HepG2 (cell line): ENCODE measurements at regions not wholly inside any gene's neighbourhood (a gene's known extent, or its start where the extent isn't known, plus 50 kb on each side); places are given as distances from the start of the nearest gene placed in this dataset.

Experiments used
- ATAC-seq: fragments of 200-7000 bp; cut with Tn5 transposase; 3 replicates; pipeline ENCODE4 v1.9.1; 2020; ENCODE audit warnings: mild to moderate bottlenecking, moderate library complexity
- BruUV-seq: library from RNA; stranded (reverse); fragments of 400-500 nt; replicated peaks from 2 replicates; lab custom pipeline; 2021; lab: Mats Ljungman, UMichigan
- CTCF ChIA-PET: fragments of 300-600 bp; formaldehyde crosslinking; extraction: SDS; loops from one replicate; lab custom pipeline; 2021; ENCODE audit warnings: low total read pairs, inconsistent platforms, low intra/inter-chr PET ratio; lab: Yijun Ruan, JAX
- POLR2A ChIA-PET: fragments of 350-600 bp; sonication (Branson Sonifier 250); formaldehyde crosslinking; loops from one replicate; lab custom pipeline; 2020; ENCODE audit warnings: antibody characterized with exemption, inconsistent platforms; lab: Yijun Ruan, JAX
- DNase-seq: peaks from one replicate; pipeline ENCODE4 v3.0.0-alpha.2; 2015; ENCODE audit warnings: low spot score
- FAIRE-seq: peaks from 3 replicates; lab custom pipeline; 2011; peaks lifted over from hg19 to GRCh38; lab: Jason Lieb, UNC
- H2AFZ ChIP-seq: one replicate; pipeline ENCODE4 v1.6.1; 2011; ENCODE audit warnings: low read length, inconsistent platforms
- H3K27ac ChIP-seq: fragments of 300-600 bp; 3 replicates; pipeline ENCODE4 v1.8.0; 2011; ENCODE audit warnings: mixed run types, mild to moderate bottlenecking, mixed read lengths, low read length, inconsistent platforms; ENCODE audit not compliant: insufficient read depth; ENCODE audit errors: extremely low read length
- H3K27me3 ChIP-seq, 2 experiments: fragments of 200-600 bp in 1 of 2; 2 replicates in 1 of 2; 3 replicates in 1 of 2; pipeline versions ENCODE4 v1.6.0 to v1.8.0; 2011; ENCODE audit warnings: low read length in 2 of 2, mild to moderate bottlenecking in 2 of 2, moderate library complexity in 2 of 2, inconsistent platforms in 1 of 2; ENCODE audit not compliant: insufficient read depth in 2 of 2, control insufficient read depth in 1 of 2
- H3K36me3 ChIP-seq, 2 experiments: fragments of 200-600 bp in 1 of 2; replicated peaks in 1 of 2; 2 replicates in 1 of 2; 3 replicates in 1 of 2; pipeline versions ENCODE4 v1.5.1 to v1.8.0; 2011; ENCODE audit warnings: low read length in 2 of 2, inconsistent platforms in 1 of 2; ENCODE audit not compliant: insufficient read depth in 2 of 2, control insufficient read depth in 1 of 2
- H3K4me1 ChIP-seq: 2 replicates; pipeline ENCODE4 v1.5.1; 2012; ENCODE audit warnings: low read length, inconsistent platforms; ENCODE audit not compliant: insufficient read depth
- H3K4me2 ChIP-seq: 2 replicates; pipeline ENCODE4 v1.6.0; 2011; ENCODE audit warnings: low read depth, low read length, inconsistent platforms
- H3K4me3 ChIP-seq, 3 experiments: fragments of 200-600 bp in 1 of 3; sonication (generic), shearing (Covaris generic) in 1 of 3; replicated peaks in 1 of 3; 2 replicates each; pipeline ENCODE4 v1.5.1; 2011 to 2016; ENCODE audit warnings: low read length in 3 of 3, inconsistent platforms in 2 of 3, low read depth in 2 of 3, mild to moderate bottlenecking in 2 of 3, control low read depth in 1 of 3, mixed read lengths in 1 of 3; ENCODE audit not compliant: insufficient read depth in 1 of 3
- H3K79me2 ChIP-seq: one replicate; pipeline ENCODE4 v1.6.1; 2011; ENCODE audit warnings: low read length, inconsistent platforms; ENCODE audit not compliant: insufficient read depth
- H3K9ac ChIP-seq: 2 replicates; pipeline ENCODE4 v1.6.0; 2011; ENCODE audit warnings: mild to moderate bottlenecking, low read depth, low read length, inconsistent platforms; ENCODE audit not compliant: insufficient read depth
- H3K9me3 ChIP-seq: 2 replicates; pipeline ENCODE4 v1.5.1; 2012; ENCODE audit warnings: mild to moderate bottlenecking, low read length
- H4K20me1 ChIP-seq: 2 replicates; pipeline ENCODE4 v1.6.0; 2011; ENCODE audit warnings: inconsistent platforms, mild to moderate bottlenecking, low read length, moderate library complexity; ENCODE audit not compliant: insufficient read depth
- MATR3 ChIP-seq: sonication (generic); formaldehyde crosslinking; IDR thresholded peaks from 2 replicates; pipeline ENCODE4 v1.4.0; 2020; ENCODE audit warnings: missing genetic modification reagents
- SOX13 ChIP-seq, 3 experiments: fragments of 450-650 bp in 1 of 3; sonication (generic) in 1 of 3; formaldehyde crosslinking in 1 of 3; IDR thresholded peaks in 2 of 3; conservative IDR thresholded peaks in 1 of 3; 2 replicates each; pipeline versions ENCODE4 v1.5.0 to v1.6.1; 2016 to 2020; ENCODE audit warnings: antibody characterized with exemption in 1 of 3, mild to moderate bottlenecking in 1 of 3, missing compliant biosample characterization in 1 of 3, missing genetic modification reagents in 1 of 3, moderate library complexity in 1 of 3
- TCF7 ChIP-seq: sonication (generic); IDR thresholded peaks from 2 replicates; pipeline ENCODE4 v1.6.1; 2016; ENCODE audit warnings: antibody characterized with exemption, low read depth
- ZNF101 ChIP-seq: sonication (generic); formaldehyde crosslinking; IDR thresholded peaks from 2 replicates; pipeline ENCODE4 v1.4.0; 2020; ENCODE audit warnings: mild to moderate bottlenecking, low read depth, missing genetic modification reagents, borderline replicate concordance
- ZNF12 ChIP-seq: sonication (generic); formaldehyde crosslinking; IDR thresholded peaks from 2 replicates; pipeline ENCODE4 v1.5.0; 2020; ENCODE audit warnings: missing genetic modification reagents
- WGBS: methylation state at CpG from one replicate; pipeline ENCODE4 v1.1.6; 2017; ENCODE audit warnings: low lambda C conversion rate; 5-methylcytosine and 5-hydroxymethylcytosine counted together
- in situ Hi-C: cut with HindIII; loops from 2 replicates; pipeline ENCODE4 v1.10.0; 2017; ENCODE audit warnings: low pct_unique_long_range_greater_than_20kb; ENCODE audit not compliant: extremely low pct_ligation_motif_present
- intact Hi-C: fragments of 100-400 bp; cut with micrococcal nuclease; formaldehyde crosslinking; loops from one replicate; pipeline ENCODE4 v1.10.0; 2022; ENCODE audit not compliant: unreplicated experiment
- TF ChIP-seq, protein P1 (sequence below): sonication (generic); formaldehyde crosslinking; IDR thresholded peaks from 2 replicates; pipeline ENCODE4 v1.4.0; 2020; ENCODE audit warnings: missing genetic modification reagents
- TF ChIP-seq, protein P2 (sequence below): sonication (generic); formaldehyde crosslinking; IDR thresholded peaks from 2 replicates; pipeline ENCODE4 v1.5.1; 2020; ENCODE audit warnings: mild to moderate bottlenecking, missing genetic modification reagents, borderline replicate concordance

DNA sequence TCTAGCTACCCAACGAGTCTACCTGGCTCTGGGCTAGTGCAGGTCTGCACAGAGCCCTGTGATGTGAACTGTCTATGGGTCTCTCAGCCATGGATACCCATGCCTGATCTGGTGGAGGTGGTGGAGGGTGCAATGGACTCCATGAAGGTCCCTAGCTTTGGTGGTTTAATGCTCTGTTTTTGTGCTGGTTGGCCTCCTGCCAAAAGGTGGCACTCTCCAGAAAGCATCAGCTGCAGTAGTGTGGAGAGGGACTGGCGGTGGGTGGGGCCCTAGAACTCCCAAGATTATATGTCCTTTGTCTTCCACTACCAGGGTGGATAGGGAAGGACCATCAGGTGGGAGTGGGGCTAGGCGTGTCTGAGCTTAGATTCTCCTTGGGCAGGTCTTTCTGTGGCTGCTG, 290.1 kb downstream of the AGTPBP1 start:
- no peak for TF ChIP-seq ZNF101 (CRISPR knock-in tag)
- TF ChIP-seq, protein P1, sequence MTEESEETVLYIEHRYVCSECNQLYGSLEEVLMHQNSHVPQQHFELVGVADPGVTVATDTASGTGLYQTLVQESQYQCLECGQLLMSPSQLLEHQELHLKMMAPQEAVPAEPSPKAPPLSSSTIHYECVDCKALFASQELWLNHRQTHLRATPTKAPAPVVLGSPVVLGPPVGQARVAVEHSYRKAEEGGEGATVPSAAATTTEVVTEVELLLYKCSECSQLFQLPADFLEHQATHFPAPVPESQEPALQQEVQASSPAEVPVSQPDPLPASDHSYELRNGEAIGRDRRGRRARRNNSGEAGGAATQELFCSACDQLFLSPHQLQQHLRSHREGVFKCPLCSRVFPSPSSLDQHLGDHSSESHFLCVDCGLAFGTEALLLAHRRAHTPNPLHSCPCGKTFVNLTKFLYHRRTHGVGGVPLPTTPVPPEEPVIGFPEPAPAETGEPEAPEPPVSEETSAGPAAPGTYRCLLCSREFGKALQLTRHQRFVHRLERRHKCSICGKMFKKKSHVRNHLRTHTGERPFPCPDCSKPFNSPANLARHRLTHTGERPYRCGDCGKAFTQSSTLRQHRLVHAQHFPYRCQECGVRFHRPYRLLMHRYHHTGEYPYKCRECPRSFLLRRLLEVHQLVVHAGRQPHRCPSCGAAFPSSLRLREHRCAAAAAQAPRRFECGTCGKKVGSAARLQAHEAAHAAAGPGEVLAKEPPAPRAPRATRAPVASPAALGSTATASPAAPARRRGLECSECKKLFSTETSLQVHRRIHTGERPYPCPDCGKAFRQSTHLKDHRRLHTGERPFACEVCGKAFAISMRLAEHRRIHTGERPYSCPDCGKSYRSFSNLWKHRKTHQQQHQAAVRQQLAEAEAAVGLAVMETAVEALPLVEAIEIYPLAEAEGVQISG (CRISPR knock-in tag), result peak; percentile 52; the same call in 1 of the 2 replicates
- TF ChIP-seq, all 625 proteins: peak for 1
- WGBS, result 0% methylated on average over 3 of the region's 3 CpGs

DNA sequence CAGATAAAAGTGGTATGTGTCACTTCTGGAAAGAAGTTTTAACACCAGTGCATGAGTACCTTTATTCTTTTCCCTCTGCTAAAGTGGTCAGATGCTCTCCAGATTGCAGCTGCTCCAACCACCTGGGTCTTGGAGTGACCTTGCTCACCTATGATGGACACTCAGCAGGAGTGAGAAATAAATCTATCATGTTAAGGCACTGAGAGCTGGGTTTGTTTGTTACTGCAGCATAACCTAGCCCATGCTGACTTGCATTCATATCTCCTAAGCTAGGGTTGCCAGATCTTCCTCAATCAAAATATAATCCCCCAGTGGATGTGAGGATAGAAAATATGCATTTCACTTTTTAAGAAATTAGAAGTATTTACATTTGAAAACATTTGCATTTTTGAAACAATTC, 295.9 kb downstream of the AGTPBP1 start:
- FAIRE-seq (no peak), DNase-seq (no peak), ATAC-seq (no peak)
- CTCF ChIA-PET, result no interaction called here
- Histone ChIP-seq H3K4me3 (no peak overlapping the region), H3K4me1 (no peaks in the 10 kb centered on the region), H3K9ac (no peak overlapping the region), H3K27ac (no peak overlapping the region), H3K79me2 (no peaks in the 10 kb centered on the region), H3K27me3 (peaks cover 0 to 18% of the 10 kb centered on the region in 2 experiments; a peak in 2 of 5 replicates), H3K9me3 (no peaks in the 10 kb centered on the region), H3K4me2 (no peak overlapping the region), H3K36me3 (no peaks in the 10 kb centered on the region), H2AFZ (no peak overlapping the region), H4K20me1 (no peaks in the 10 kb centered on the region)
- POLR2A ChIA-PET, result no interaction called here
- no TSS peak for BruUV-seq
- intact Hi-C loops, result no loop called here
- in situ Hi-C loops, result no loop called here
- TF ChIP-seq SOX13 (IDR thresholded peaks at IDR 0.05) (no peak), SOX13 (CRISPR knock-in tag; conservative IDR thresholded peaks at IDR 0.05 in 1 of 2, IDR thresholded peaks at IDR 0.05 in 1 of 2) (no peak), MATR3 (no peak), TCF7 (no peak), ZNF12 (peak; percentile 92)
- TF ChIP-seq, protein P2, sequence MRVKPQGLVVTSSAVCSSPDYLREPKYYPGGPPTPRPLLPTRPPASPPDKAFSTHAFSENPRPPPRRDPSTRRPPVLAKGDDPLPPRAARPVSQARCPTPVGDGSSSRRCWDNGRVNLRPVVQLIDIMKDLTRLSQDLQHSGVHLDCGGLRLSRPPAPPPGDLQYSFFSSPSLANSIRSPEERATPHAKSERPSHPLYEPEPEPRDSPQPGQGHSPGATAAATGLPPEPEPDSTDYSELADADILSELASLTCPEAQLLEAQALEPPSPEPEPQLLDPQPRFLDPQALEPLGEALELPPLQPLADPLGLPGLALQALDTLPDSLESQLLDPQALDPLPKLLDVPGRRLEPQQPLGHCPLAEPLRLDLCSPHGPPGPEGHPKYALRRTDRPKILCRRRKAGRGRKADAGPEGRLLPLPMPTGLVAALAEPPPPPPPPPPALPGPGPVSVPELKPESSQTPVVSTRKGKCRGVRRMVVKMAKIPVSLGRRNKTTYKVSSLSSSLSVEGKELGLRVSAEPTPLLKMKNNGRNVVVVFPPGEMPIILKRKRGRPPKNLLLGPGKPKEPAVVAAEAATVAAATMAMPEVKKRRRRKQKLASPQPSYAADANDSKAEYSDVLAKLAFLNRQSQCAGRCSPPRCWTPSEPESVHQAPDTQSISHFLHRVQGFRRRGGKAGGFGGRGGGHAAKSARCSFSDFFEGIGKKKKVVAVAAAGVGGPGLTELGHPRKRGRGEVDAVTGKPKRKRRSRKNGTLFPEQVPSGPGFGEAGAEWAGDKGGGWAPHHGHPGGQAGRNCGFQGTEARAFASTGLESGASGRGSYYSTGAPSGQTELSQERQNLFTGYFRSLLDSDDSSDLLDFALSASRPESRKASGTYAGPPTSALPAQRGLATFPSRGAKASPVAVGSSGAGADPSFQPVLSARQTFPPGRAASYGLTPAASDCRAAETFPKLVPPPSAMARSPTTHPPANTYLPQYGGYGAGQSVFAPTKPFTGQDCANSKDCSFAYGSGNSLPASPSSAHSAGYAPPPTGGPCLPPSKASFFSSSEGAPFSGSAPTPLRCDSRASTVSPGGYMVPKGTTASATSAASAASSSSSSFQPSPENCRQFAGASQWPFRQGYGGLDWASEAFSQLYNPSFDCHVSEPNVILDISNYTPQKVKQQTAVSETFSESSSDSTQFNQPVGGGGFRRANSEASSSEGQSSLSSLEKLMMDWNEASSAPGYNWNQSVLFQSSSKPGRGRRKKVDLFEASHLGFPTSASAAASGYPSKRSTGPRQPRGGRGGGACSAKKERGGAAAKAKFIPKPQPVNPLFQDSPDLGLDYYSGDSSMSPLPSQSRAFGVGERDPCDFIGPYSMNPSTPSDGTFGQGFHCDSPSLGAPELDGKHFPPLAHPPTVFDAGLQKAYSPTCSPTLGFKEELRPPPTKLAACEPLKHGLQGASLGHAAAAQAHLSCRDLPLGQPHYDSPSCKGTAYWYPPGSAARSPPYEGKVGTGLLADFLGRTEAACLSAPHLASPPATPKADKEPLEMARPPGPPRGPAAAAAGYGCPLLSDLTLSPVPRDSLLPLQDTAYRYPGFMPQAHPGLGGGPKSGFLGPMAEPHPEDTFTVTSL, result no peak

More for the DNA sequence above, 290.1 kb downstream of the AGTPBP1 start:
- Histone ChIP-seq H3K27me3 (no peaks in the 10 kb centered on the region; a peak in 1 of 5 replicates), H3K9ac (no peak overlapping the region), H3K4me2 (no peak overlapping the region), H3K4me3 (no peak overlapping the region), H3K9me3 (no peaks in the 10 kb centered on the region), H2AFZ (no peak overlapping the region), H3K79me2 (no peaks in the 10 kb centered on the region), H3K27ac (no peak overlapping the region), H3K4me1 (no peaks in the 10 kb centered on the region), H3K36me3 (no peaks in the 10 kb centered on the region), H4K20me1 (no peaks in the 10 kb centered on the region)
- ChIA-PET CTCF (no interaction called here), POLR2A (no interaction called here)
- intact Hi-C loops, result no loop called here
- no TSS peak for BruUV-seq
- in situ Hi-C loops, result no loop called here
- DNase-seq (no peak), ATAC-seq (no peak), FAIRE-seq (no peak)
